H9 (cell line): ENCODE measurements at regions not wholly inside any gene's neighbourhood (a gene's known extent, or its start where the extent isn't known, plus 50 kb on each side); places are given as distances from the start of the nearest gene placed in this dataset.

Experiments used
- DNase-seq: peaks from one replicate; pipeline ENCODE4 v3.0.0-alpha.2; 2017
- H2AFZ ChIP-seq: one replicate; pipeline ENCODE4 v1.6.1; 2013; ENCODE audit warnings: mild to moderate bottlenecking, low read length, control low read depth, moderate library complexity
- H2AK5ac ChIP-seq: 2 replicates; pipeline ENCODE4 v1.6.1; 2013; ENCODE audit warnings: low read length, control low read depth, mixed read lengths; ENCODE audit not compliant: insufficient read length
- H2BK120ac ChIP-seq: one replicate; pipeline ENCODE4 v1.6.1; 2013; ENCODE audit warnings: low read depth, mild to moderate bottlenecking, low read length, control low read depth, inconsistent platforms; ENCODE audit not compliant: poor library complexity, severe bottlenecking
- H2BK12ac ChIP-seq: 2 replicates; pipeline ENCODE4 v1.6.1; 2013; ENCODE audit warnings: low read length, control low read depth, mixed read lengths, low read depth; ENCODE audit not compliant: insufficient read length
- H2BK15ac ChIP-seq: 2 replicates; pipeline ENCODE4 v1.6.1; 2013; ENCODE audit warnings: low read depth, low read length, control low read depth
- H2BK20ac ChIP-seq: one replicate; pipeline ENCODE4 v1.6.1; 2013; ENCODE audit warnings: low read depth, mild to moderate bottlenecking, low read length, control low read depth, inconsistent platforms; ENCODE audit not compliant: poor library complexity, severe bottlenecking
- H2BK5ac ChIP-seq: 2 replicates; pipeline ENCODE4 v1.6.1; 2013; ENCODE audit warnings: low read length, control low read depth, mixed read lengths; ENCODE audit not compliant: insufficient read length
- H3K14ac ChIP-seq: 2 replicates; pipeline ENCODE4 v1.6.1; 2013; ENCODE audit warnings: low read length, control low read depth; ENCODE audit not compliant: insufficient read depth
- H3K18ac ChIP-seq: 2 replicates; pipeline ENCODE4 v1.6.1; 2013; ENCODE audit warnings: low read depth, mild to moderate bottlenecking, mixed read lengths, low read length, control low read depth; ENCODE audit not compliant: insufficient read length
- H3K23ac ChIP-seq: 2 replicates; pipeline ENCODE4 v1.6.1; 2013; ENCODE audit warnings: low read length, control low read depth, mixed read lengths, low read depth; ENCODE audit not compliant: insufficient read length
- H3K23me2 ChIP-seq: 2 replicates; pipeline ENCODE4 v1.6.1; 2013; ENCODE audit warnings: low read depth, mild to moderate bottlenecking, mixed read lengths, low read length, control low read depth; ENCODE audit not compliant: insufficient read length, poor library complexity, severe bottlenecking
- H3K27ac ChIP-seq: 2 replicates; pipeline ENCODE4 v1.5.1; 2013; ENCODE audit warnings: low read length, control low read depth, mixed read lengths, low read depth; ENCODE audit not compliant: insufficient read length
- H3K27me3 ChIP-seq: 2 replicates; pipeline ENCODE4 v1.6.1; 2013; ENCODE audit warnings: low read length, control low read depth, inconsistent platforms; ENCODE audit not compliant: insufficient read depth
- H3K4ac ChIP-seq: 2 replicates; pipeline ENCODE4 v1.6.1; 2013; ENCODE audit warnings: low read depth, mild to moderate bottlenecking, control low read depth, inconsistent platforms, low read length, moderate library complexity
- H3K4me1 ChIP-seq: 2 replicates; pipeline ENCODE4 v1.6.1; 2013; ENCODE audit warnings: low read length, control low read depth, inconsistent platforms; ENCODE audit not compliant: insufficient read depth
- H3K4me2 ChIP-seq: 2 replicates; pipeline ENCODE4 v1.6.1; 2013; ENCODE audit warnings: low read length, control low read depth, mixed read lengths; ENCODE audit not compliant: insufficient read length, insufficient read depth
- H3K56ac ChIP-seq: 2 replicates; pipeline ENCODE4 v1.6.1; 2013; ENCODE audit warnings: low read depth, mild to moderate bottlenecking, mixed read lengths, low read length, control low read depth; ENCODE audit not compliant: insufficient read length
- H3K79me1 ChIP-seq: 2 replicates; pipeline ENCODE4 v1.6.1; 2013; ENCODE audit warnings: low read depth, mild to moderate bottlenecking, moderate library complexity, low read length, control low read depth, inconsistent platforms; ENCODE audit not compliant: insufficient read depth, poor library complexity, severe bottlenecking
- H3K79me2 ChIP-seq: 2 replicates; pipeline ENCODE4 v1.6.1; 2013; ENCODE audit warnings: low read length, control low read depth, inconsistent platforms; ENCODE audit not compliant: insufficient read depth
- H3K9ac ChIP-seq: 2 replicates; pipeline ENCODE4 v1.6.1; 2013; ENCODE audit warnings: low read length, control low read depth, mixed read lengths; ENCODE audit not compliant: insufficient read length; ENCODE audit errors: extremely low read depth
- H3K9me3 ChIP-seq: one replicate; pipeline ENCODE4 v1.6.1; 2013; ENCODE audit warnings: low read depth, low read length, inconsistent platforms; ENCODE audit not compliant: control insufficient read depth
- H3T11ph ChIP-seq: one replicate; pipeline ENCODE4 v1.6.1; 2013; ENCODE audit warnings: mild to moderate bottlenecking, low read length, control low read depth, inconsistent platforms
- H4K20me1 ChIP-seq: one replicate; pipeline ENCODE4 v1.6.1; 2013; ENCODE audit not compliant: control insufficient read depth, insufficient read length, insufficient read depth
- H4K5ac ChIP-seq: 2 replicates; pipeline ENCODE4 v1.6.1; 2013; ENCODE audit warnings: low read depth, mild to moderate bottlenecking, mixed read lengths, low read length, control low read depth; ENCODE audit not compliant: insufficient read length
- H4K8ac ChIP-seq: replicated peaks from 2 replicates; pipeline ENCODE4 v1.6.1; 2013; ENCODE audit warnings: low read length, control low read depth, mixed read lengths, low read depth; ENCODE audit not compliant: insufficient read length
- H4K91ac ChIP-seq: 2 replicates; pipeline ENCODE4 v1.6.1; 2013; ENCODE audit warnings: low read depth, mild to moderate bottlenecking, moderate library complexity, mixed read lengths, low read length, control low read depth; ENCODE audit not compliant: insufficient read length
- H3K27ac Mint-ChIP-seq, 3 experiments: 2 replicates in 2 of 3; 3 replicates in 1 of 3; pipeline ENCODE4 v1.8.0; 2020 to 2021; ENCODE audit warnings: mixed read lengths in 3 of 3, mild to moderate bottlenecking in 1 of 3, moderate library complexity in 1 of 3
- H3K27me3 Mint-ChIP-seq: 2 replicates; pipeline ENCODE4 v1.8.0; 2021; ENCODE audit warnings: low read depth, mild to moderate bottlenecking, moderate library complexity, mixed read lengths
- H3K36me3 Mint-ChIP-seq, 3 experiments: 2 replicates in 2 of 3; 3 replicates in 1 of 3; pipeline ENCODE4 v1.8.0; 2020 to 2021; ENCODE audit warnings: low read depth in 3 of 3, mixed read lengths in 3 of 3; ENCODE audit not compliant: insufficient read depth in 1 of 3
- H3K4me1 Mint-ChIP-seq, 2 experiments: 2 replicates each; pipeline ENCODE4 v1.8.0; 2020; ENCODE audit warnings: mixed read lengths in 2 of 2
- H3K4me3 Mint-ChIP-seq, 2 experiments: 2 replicates in 1 of 2; 3 replicates in 1 of 2; pipeline ENCODE4 v1.8.0; 2020 to 2021; ENCODE audit warnings: mild to moderate bottlenecking in 2 of 2, mixed read lengths in 2 of 2, moderate library complexity in 1 of 2
- H3K9me3 Mint-ChIP-seq, 2 experiments: 2 replicates in 1 of 2; 3 replicates in 1 of 2; pipeline ENCODE4 v1.8.0; 2020; ENCODE audit warnings: mild to moderate bottlenecking in 2 of 2, mixed read lengths in 2 of 2, moderate library complexity in 1 of 2
- WGBS: extraction: QIAGEN DNeasy Blood & Tissue Kit; methylation state at CpG from one replicate; pipeline ENCODE4 v1.1.7; 2013; ENCODE audit warnings: missing lambda C conversion rate, low lambda C conversion rate, mixed read lengths; ENCODE audit not compliant: insufficient read length; ENCODE audit errors: extremely low coverage; 5-methylcytosine and 5-hydroxymethylcytosine counted together
- TF ChIP-seq, protein P1 (sequence below): fragments of 200-600 bp; sonication (generic); conservative IDR thresholded peaks from 3 replicates; pipeline ENCODE4 v1.8.0; 2021; ENCODE audit warnings: antibody characterized with exemption, mild to moderate bottlenecking

DNA sequence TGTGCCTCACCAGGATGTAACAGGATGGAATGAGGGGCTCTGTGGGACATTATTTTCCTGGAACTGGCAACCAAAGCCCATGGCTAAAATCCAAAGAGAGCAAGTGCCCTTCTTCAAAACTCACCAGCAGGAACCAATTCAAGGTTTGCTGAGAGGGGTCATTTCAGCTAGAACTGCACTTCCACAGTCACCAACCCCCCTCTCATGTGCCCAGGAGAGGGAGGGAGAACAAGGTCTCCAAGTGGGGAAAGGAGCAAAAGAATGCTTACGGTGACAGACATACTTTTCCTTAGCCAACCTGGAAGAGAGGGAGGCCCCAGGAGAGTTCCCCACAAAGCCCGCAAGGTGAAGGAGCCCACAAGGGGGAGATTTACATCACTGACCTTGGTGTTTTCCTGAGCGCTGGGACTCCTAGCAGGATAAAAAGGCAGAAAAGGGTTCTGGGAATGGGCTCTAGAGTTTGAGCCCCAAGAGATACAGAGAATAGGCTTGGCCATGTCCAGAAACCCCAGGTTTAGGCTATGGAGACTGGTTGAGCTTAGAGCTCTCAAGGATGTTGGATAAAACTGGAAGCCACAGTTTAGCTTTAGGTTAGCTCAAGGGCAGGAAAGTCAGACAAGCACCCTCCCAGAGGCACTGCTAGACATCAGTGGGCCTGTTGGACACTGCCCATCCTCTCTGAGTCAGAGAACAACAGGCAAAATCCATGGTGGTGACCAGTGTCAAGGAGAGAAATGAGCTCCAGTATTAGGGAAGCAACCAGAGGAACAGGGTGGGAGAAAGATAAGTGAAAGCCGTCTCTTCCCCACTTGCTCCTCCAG is 63.9 kb upstream of the GHITM start:
- no CpG with 5 or more reads among the region's 4 CpGs for WGBS
- H3K4me1 ChIP-seq = no peaks in the 10 kb centered on the region
- H2BK20ac ChIP-seq = no peak overlapping the region
- no peak overlapping the region for H2AFZ ChIP-seq
- H3K27ac ChIP-seq = no peak overlapping the region
- no peak overlapping the region for H2BK15ac ChIP-seq
- no peak overlapping the region for H2BK5ac ChIP-seq
- H4K5ac ChIP-seq = no peak overlapping the region
- H4K8ac ChIP-seq = no peak overlapping the region
- no peak overlapping the region for H2AK5ac ChIP-seq
- no peak overlapping the region for H3K4me2 ChIP-seq
- H3K18ac ChIP-seq = no peak overlapping the region
- TF ChIP-seq, protein P1, sequence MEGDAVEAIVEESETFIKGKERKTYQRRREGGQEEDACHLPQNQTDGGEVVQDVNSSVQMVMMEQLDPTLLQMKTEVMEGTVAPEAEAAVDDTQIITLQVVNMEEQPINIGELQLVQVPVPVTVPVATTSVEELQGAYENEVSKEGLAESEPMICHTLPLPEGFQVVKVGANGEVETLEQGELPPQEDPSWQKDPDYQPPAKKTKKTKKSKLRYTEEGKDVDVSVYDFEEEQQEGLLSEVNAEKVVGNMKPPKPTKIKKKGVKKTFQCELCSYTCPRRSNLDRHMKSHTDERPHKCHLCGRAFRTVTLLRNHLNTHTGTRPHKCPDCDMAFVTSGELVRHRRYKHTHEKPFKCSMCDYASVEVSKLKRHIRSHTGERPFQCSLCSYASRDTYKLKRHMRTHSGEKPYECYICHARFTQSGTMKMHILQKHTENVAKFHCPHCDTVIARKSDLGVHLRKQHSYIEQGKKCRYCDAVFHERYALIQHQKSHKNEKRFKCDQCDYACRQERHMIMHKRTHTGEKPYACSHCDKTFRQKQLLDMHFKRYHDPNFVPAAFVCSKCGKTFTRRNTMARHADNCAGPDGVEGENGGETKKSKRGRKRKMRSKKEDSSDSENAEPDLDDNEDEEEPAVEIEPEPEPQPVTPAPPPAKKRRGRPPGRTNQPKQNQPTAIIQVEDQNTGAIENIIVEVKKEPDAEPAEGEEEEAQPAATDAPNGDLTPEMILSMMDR = peak; percentile 32; the same call in 2 of the 3 replicates
- H3K23ac ChIP-seq = no peak overlapping the region
- no peak overlapping the region for H2BK120ac ChIP-seq
- no peak overlapping the region for H2BK12ac ChIP-seq
- peaks cover 7 to 11% of the 10 kb centered on the region in 2 experiments for H3K4me1 Mint-ChIP-seq
- no peak overlapping the region for H3K56ac ChIP-seq
- no peak overlapping the region for H3T11ph ChIP-seq
- H3K79me1 ChIP-seq = no peaks in the 10 kb centered on the region
- H3K27me3 ChIP-seq = no peaks in the 10 kb centered on the region
- no peaks in the 10 kb centered on the region for H3K27me3 Mint-ChIP-seq
- H3K23me2 ChIP-seq = no peaks in the 10 kb centered on the region
- no peaks in the 10 kb centered on the region for H4K20me1 ChIP-seq
- H3K36me3 Mint-ChIP-seq = no peaks in the 10 kb centered on the region
- H3K9me3 Mint-ChIP-seq = no peaks in the 10 kb centered on the region; a peak in 1 of 5 replicates
- H3K27ac Mint-ChIP-seq = no peak overlapping the region
- H3K79me2 ChIP-seq = no peaks in the 10 kb centered on the region
- H4K91ac ChIP-seq = no peak overlapping the region
- H3K14ac ChIP-seq = no peak overlapping the region
- no peak for DNase-seq
- no peaks in the 10 kb centered on the region for H3K9me3 ChIP-seq
- H3K4ac ChIP-seq = no peak overlapping the region
- H3K4me3 Mint-ChIP-seq = no peak overlapping the region
- H3K9ac ChIP-seq = no peak overlapping the region
